ENCODE measurements at regions not wholly inside any gene's neighbourhood (a gene's known extent, or its start where the extent isn't known, plus 50 kb on each side); places are given as distances from the start of the nearest gene placed in this dataset.

DNA sequence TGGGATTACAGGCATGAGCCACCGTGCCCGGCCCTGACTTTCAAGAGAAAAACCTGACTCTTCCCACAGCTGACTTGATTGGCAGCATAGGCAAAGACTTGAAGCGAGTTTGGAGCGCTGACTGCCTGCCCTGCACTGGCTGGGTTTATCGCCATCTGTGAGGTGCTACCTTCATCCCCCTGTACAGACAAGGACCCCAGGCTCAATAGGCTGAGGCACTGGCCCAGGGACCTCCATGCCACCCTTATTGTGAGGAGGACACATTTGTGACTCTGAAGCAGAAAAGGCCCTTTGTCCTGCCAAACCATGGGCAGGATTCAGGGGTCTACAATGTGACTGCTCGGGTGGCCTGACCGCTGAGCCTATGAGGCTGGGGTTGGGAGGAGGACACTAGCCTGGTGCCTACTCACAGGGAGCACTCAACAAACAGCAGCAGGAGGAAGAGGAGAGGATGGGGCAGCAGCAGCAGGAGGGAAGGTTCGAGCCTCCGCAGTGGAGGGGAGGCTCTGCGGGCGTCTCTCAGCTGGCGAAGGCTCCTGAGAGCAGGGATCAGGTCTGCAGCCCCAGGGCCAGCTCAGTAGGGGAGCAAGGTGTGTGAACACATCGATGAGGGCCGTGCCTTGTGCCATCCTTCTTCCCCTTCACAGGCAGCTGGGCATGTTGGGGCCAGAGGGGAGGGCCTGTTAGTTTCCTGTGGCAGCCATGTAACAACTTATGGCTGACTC, 72.9 kb upstream of the WNT7B start:
- 91% methylated on average over 12 of the region's 14 CpGs for WGBS (ENCODE audit: low lambda C conversion rate)
- peaks cover 13 to 26% of the 10 kb centered on the region in 2 experiments for H3K4me1 ChIP-seq (ENCODE audit: control insufficient read depth in 1 of 2, insufficient read depth in 2 of 2, low read depth in 1 of 2, low read length in 1 of 2)
- H3K27ac ChIP-seq (ENCODE audit: low read depth in 2 of 2, low read length in 1 of 2): no peak overlapping the region
- H3K4me2 ChIP-seq: no peak overlapping the region
- H2AFZ ChIP-seq (ENCODE audit: low read depth): no peak overlapping the region
- H3K27me3 ChIP-seq (ENCODE audit: insufficient read depth): no peaks in the 10 kb centered on the region
- no peak for TF ChIP-seq TAF1 (IDR thresholded peaks at IDR 0.05; ENCODE audit: borderline replicate concordance, low read depth, low read length)
- TF ChIP-seq, protein P1, sequence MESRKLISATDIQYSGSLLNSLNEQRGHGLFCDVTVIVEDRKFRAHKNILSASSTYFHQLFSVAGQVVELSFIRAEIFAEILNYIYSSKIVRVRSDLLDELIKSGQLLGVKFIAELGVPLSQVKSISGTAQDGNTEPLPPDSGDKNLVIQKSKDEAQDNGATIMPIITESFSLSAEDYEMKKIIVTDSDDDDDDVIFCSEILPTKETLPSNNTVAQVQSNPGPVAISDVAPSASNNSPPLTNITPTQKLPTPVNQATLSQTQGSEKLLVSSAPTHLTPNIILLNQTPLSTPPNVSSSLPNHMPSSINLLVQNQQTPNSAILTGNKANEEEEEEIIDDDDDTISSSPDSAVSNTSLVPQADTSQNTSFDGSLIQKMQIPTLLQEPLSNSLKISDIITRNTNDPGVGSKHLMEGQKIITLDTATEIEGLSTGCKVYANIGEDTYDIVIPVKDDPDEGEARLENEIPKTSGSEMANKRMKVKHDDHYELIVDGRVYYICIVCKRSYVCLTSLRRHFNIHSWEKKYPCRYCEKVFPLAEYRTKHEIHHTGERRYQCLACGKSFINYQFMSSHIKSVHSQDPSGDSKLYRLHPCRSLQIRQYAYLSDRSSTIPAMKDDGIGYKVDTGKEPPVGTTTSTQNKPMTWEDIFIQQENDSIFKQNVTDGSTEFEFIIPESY (IDR thresholded peaks at IDR 0.05; ENCODE audit: borderline replicate concordance, low read depth): no peak
- no peak for TF ChIP-seq EP300 (IDR thresholded peaks at IDR 0.05; ENCODE audit: borderline replicate concordance in 1 of 2, low read depth in 1 of 2, low read length in 1 of 2)
- TF ChIP-seq FOSL2 (IDR thresholded peaks at IDR 0.05; ENCODE audit: borderline replicate concordance, low read depth): no peak
- TF ChIP-seq SIN3A (IDR thresholded peaks at IDR 0.05; ENCODE audit: borderline replicate concordance, low read depth, low read length): no peak
- TF ChIP-seq FOXJ3 (CRISPR knock-in tag; IDR thresholded peaks at IDR 0.05): no peak
- no peaks in the 10 kb centered on the region for H3K9me2 ChIP-seq
- POLR2A ChIA-PET: no interaction called here
- CTCF ChIA-PET: interaction anchor here (1.3 to 10.4 kb wide), 3 partner anchors 13 to 37 kb away, joined by 3 to 54 read pairs (median 6); no protein-coding TSS in a partner anchor
- peaks cover 30% of the 10 kb centered on the region for H3K79me2 ChIP-seq (ENCODE audit: insufficient read depth)
- no peak for DNase-seq
- no peaks in the 10 kb centered on the region for H3K36me3 ChIP-seq (replicated peaks in 1 of 2; ENCODE audit: control insufficient read depth in 1 of 2, insufficient read depth in 2 of 2, low read length in 1 of 2)
- no peaks in the 10 kb centered on the region for H4K20me1 ChIP-seq (ENCODE audit: insufficient read depth)
- H3F3A ChIP-seq (replicated peaks; ENCODE audit: insufficient read depth): peaks cover 13% of the 10 kb centered on the region
- H3K9me3 ChIP-seq: no peaks in the 10 kb centered on the region
- no peak overlapping the region for H3K4me3 ChIP-seq (ENCODE audit: low read depth in 2 of 2, low read length in 1 of 2)
- no peak overlapping the region for H3K9ac ChIP-seq

DNA sequence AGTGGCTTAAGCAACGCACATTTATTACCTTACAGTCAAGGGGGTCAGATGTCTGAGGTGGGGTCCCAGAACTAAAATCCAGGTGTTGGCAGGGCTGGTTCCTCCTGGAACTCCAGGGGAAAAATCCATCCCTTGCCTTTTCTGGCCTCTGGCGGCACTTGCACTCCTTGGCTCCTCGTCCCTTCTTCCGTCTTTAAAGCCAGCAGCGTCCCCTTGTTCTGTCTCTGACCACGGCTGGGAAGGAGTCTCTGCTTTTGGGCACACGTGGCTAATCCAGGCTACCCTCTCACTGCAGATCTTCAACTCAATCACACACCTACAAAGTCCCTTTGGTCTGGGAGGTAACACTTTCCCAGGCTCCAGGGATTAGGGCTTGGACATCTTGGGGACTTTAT, 73.5 kb upstream of the WNT7B start:
- H3K4me3 ChIP-seq (ENCODE audit: low read depth in 2 of 2, low read length in 1 of 2): no peak overlapping the region
- H3K9me2 ChIP-seq: no peaks in the 10 kb centered on the region
- H4K20me1 ChIP-seq (ENCODE audit: insufficient read depth): no peaks in the 10 kb centered on the region
- no peak overlapping the region for H3K4me2 ChIP-seq
- 87% methylated on average over 6 of the region's 7 CpGs for WGBS (ENCODE audit: low lambda C conversion rate)
- ChIA-PET POLR2A (interaction anchor here (1.1 kb wide), 2 partner anchors 13 to 14 kb away, joined by 3 to 4 read pairs; no protein-coding TSS in a partner anchor), CTCF (interaction anchor here (2.0 to 10.4 kb wide), 3 partner anchors 13 to 43 kb away, joined by 6 to 76 read pairs (median 54); no protein-coding TSS in a partner anchor)
- H3K4me1 ChIP-seq (ENCODE audit: control insufficient read depth in 1 of 2, insufficient read depth in 2 of 2, low read depth in 1 of 2, low read length in 1 of 2): peaks cover 18 to 31% of the 10 kb centered on the region in 2 experiments
- TF ChIP-seq GABPA (IDR thresholded peaks at IDR 0.05; ENCODE audit: low read depth) (no peak), SMC3 (IDR thresholded peaks at IDR 0.05; ENCODE audit: low read depth, low read length) (no peak), ELF1 (IDR thresholded peaks at IDR 0.05) (no peak), MXI1 (IDR thresholded peaks at IDR 0.05; ENCODE audit: low read depth, low read length) (no peak), GATA2 (CRISPR knock-in tag; IDR thresholded peaks at IDR 0.05) (no peak), EP300 (IDR thresholded peaks at IDR 0.05; ENCODE audit: borderline replicate concordance in 1 of 2, low read depth in 1 of 2, low read length in 1 of 2) (no peak), FOSL2 (IDR thresholded peaks at IDR 0.05; ENCODE audit: borderline replicate concordance, low read depth) (no peak)
- TF ChIP-seq, protein P2, sequence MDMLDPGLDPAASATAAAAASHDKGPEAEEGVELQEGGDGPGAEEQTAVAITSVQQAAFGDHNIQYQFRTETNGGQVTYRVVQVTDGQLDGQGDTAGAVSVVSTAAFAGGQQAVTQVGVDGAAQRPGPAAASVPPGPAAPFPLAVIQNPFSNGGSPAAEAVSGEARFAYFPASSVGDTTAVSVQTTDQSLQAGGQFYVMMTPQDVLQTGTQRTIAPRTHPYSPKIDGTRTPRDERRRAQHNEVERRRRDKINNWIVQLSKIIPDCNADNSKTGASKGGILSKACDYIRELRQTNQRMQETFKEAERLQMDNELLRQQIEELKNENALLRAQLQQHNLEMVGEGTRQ (IDR thresholded peaks at IDR 0.05; ENCODE audit: borderline replicate concordance, low read depth, low read length): no peak
- no peak overlapping the region for H2AFZ ChIP-seq (ENCODE audit: low read depth)
- H3K9me3 ChIP-seq: no peaks in the 10 kb centered on the region
- no peak overlapping the region for H3K9ac ChIP-seq
- H3F3A ChIP-seq (replicated peaks; ENCODE audit: insufficient read depth): peaks cover 18% of the 10 kb centered on the region
- H3K27me3 ChIP-seq (ENCODE audit: insufficient read depth): no peaks in the 10 kb centered on the region
- H3K27ac ChIP-seq (ENCODE audit: low read depth in 2 of 2, low read length in 1 of 2): no peak overlapping the region
- peaks cover 35% of the 10 kb centered on the region for H3K79me2 ChIP-seq (ENCODE audit: insufficient read depth)
- DNase-seq: no peak
- H3K36me3 ChIP-seq (replicated peaks in 1 of 2; ENCODE audit: control insufficient read depth in 1 of 2, insufficient read depth in 2 of 2, low read length in 1 of 2): no peaks in the 10 kb centered on the region
